ENCODE measurements at regions not wholly inside any gene's neighbourhood (a gene's known extent, or its start where the extent isn't known, plus 50 kb on each side); places are given as distances from the start of the nearest gene placed in this dataset.

- H3K4me1 Mint-ChIP-seq (ENCODE audit: unreplicated experiment), result no peaks in the 10 kb centered on the region
- no peak overlapping the region for H3K27ac Mint-ChIP-seq (ENCODE audit: unreplicated experiment)
- H3K4me3 Mint-ChIP-seq (ENCODE audit: unreplicated experiment), result no peak overlapping the region
- H3K9me3 Mint-ChIP-seq (ENCODE audit: unreplicated experiment), result peaks cover 3% of the 10 kb centered on the region
- no peaks in the 10 kb centered on the region for H3K36me3 Mint-ChIP-seq (ENCODE audit: unreplicated experiment)
- TF ChIP-seq CTCF (IDR thresholded peaks at IDR 0.05), result no peak
- DNase-seq (ENCODE audit: extremely low spot score, unreplicated experiment), result no peak
- no peaks in the 10 kb centered on the region for H3K27me3 Mint-ChIP-seq (ENCODE audit: unreplicated experiment)
Measured at GRCh38 chr5:24059716-24060115, 552.3 kb downstream of the PRDM9 start.

- no peaks in the 10 kb centered on the region for H3K4me1 Mint-ChIP-seq (ENCODE audit: unreplicated experiment)
- no peak for DNase-seq (ENCODE audit: extremely low spot score, unreplicated experiment)
- no peak overlapping the region for H3K4me3 Mint-ChIP-seq (ENCODE audit: unreplicated experiment)
- H3K9me3 Mint-ChIP-seq (ENCODE audit: unreplicated experiment), result peaks cover 3% of the 10 kb centered on the region
- H3K27me3 Mint-ChIP-seq (ENCODE audit: unreplicated experiment), result no peaks in the 10 kb centered on the region
- H3K36me3 Mint-ChIP-seq (ENCODE audit: unreplicated experiment), result no peaks in the 10 kb centered on the region
- no peak overlapping the region for H3K27ac Mint-ChIP-seq (ENCODE audit: unreplicated experiment)
- no peak for TF ChIP-seq CTCF (IDR thresholded peaks at IDR 0.05)
Measured at GRCh38 chr5:24065779-24066178, 558.4 kb downstream of the PRDM9 start.

GRCh38 chr5:24067208-24067607 lies 559.8 kb downstream of the PRDM9 start:
- DNase-seq (ENCODE audit: extremely low spot score, unreplicated experiment), result no peak

GRCh38 chr5:24068524-24068923 lies 561.1 kb downstream of the PRDM9 start:
- DNase-seq (ENCODE audit: extremely low spot score, unreplicated experiment), result no peak
- no peak for TF ChIP-seq CTCF (IDR thresholded peaks at IDR 0.05)
- H3K4me1 Mint-ChIP-seq (ENCODE audit: unreplicated experiment), result no peaks in the 10 kb centered on the region
- H3K9me3 Mint-ChIP-seq (ENCODE audit: unreplicated experiment), result no peaks in the 10 kb centered on the region
- H3K27ac Mint-ChIP-seq (ENCODE audit: unreplicated experiment), result no peak overlapping the region
- H3K36me3 Mint-ChIP-seq (ENCODE audit: unreplicated experiment), result no peaks in the 10 kb centered on the region
- H3K27me3 Mint-ChIP-seq (ENCODE audit: unreplicated experiment), result no peaks in the 10 kb centered on the region
- no peak overlapping the region for H3K4me3 Mint-ChIP-seq (ENCODE audit: unreplicated experiment)

More at GRCh38 chr5:24067208-24067607, 559.8 kb downstream of the PRDM9 start:
- Mint-ChIP-seq H3K27ac (ENCODE audit: unreplicated experiment) (no peak overlapping the region), H3K27me3 (ENCODE audit: unreplicated experiment) (no peaks in the 10 kb centered on the region), H3K4me1 (ENCODE audit: unreplicated experiment) (no peaks in the 10 kb centered on the region), H3K9me3 (ENCODE audit: unreplicated experiment) (no peaks in the 10 kb centered on the region), H3K4me3 (ENCODE audit: unreplicated experiment) (no peak overlapping the region), H3K36me3 (ENCODE audit: unreplicated experiment) (no peaks in the 10 kb centered on the region)
- no peak for TF ChIP-seq CTCF (IDR thresholded peaks at IDR 0.05)

DNA sequence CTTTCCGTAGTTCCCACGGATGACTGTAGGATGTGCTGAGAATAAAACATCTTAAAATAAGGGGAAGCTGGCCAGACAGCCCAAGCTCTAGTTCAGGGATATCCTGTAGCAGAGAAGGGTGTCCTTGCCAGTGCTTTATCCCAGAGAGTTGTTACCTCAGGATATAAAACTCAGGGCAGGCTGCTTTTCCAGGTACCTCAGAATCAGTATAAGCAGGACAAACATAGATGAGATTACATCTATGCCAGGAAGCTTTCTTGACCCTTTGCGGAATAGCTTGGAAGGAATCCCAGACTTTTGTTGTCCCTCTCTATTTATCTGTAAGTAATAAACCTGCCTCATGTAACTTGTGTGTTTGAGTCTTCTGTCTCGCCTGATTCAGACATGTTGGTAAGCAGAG lies 565.7 kb downstream of the PRDM9 start:
- Mint-ChIP-seq H3K4me3 (ENCODE audit: unreplicated experiment) (no peak overlapping the region), H3K27me3 (ENCODE audit: unreplicated experiment) (no peaks in the 10 kb centered on the region), H3K9me3 (ENCODE audit: unreplicated experiment) (no peaks in the 10 kb centered on the region), H3K4me1 (ENCODE audit: unreplicated experiment) (no peaks in the 10 kb centered on the region), H3K27ac (ENCODE audit: unreplicated experiment) (no peak overlapping the region), H3K36me3 (ENCODE audit: unreplicated experiment) (no peaks in the 10 kb centered on the region)
- TF ChIP-seq CTCF (IDR thresholded peaks at IDR 0.05), result no peak
- DNase-seq (ENCODE audit: extremely low spot score, unreplicated experiment), result no peak

All from osteocyte (in vitro differentiated cells).